ENCODE measurements at regions not wholly inside any gene's neighbourhood (a gene's known extent, or its start where the extent isn't known, plus 50 kb on each side); places are given as distances from the start of the nearest gene placed in this dataset.

- TF ChIP-seq CTCF (IDR thresholded peaks at IDR 0.05; ENCODE audit: low read depth, low read length), result no peak
- peak in 1 of 2 donors; percentile 50 for DNase-seq (ENCODE audit: low read depth in 2 of 2)
These were observed 146.9 kb downstream of the TTC32 start for GRCh38 chr2:19754907-19755306.

GRCh38 chr2:19753818-19754217 lies 148.0 kb downstream of the TTC32 start:
- no peak for TF ChIP-seq CTCF (IDR thresholded peaks at IDR 0.05; ENCODE audit: low read depth, low read length)
- DNase-seq (ENCODE audit: low read depth in 2 of 2), result no peak
- no peak overlapping the region for H3K4me3 ChIP-seq (replicated peaks in 1 of 2; ENCODE audit: low read depth in 2 of 2, low read length in 2 of 2)

More at GRCh38 chr2:19754907-19755306, 146.9 kb downstream of the TTC32 start:
- no peak overlapping the region for H3K4me3 ChIP-seq (replicated peaks in 1 of 2; ENCODE audit: low read depth in 2 of 2, low read length in 2 of 2)

GRCh38 chr2:19753314-19753713 lies 148.5 kb downstream of the TTC32 start:
- H3K4me3 ChIP-seq (replicated peaks in 1 of 2; ENCODE audit: low read depth in 2 of 2, low read length in 2 of 2), result no peak overlapping the region
- DNase-seq (ENCODE audit: low read depth in 2 of 2), result peak; percentile 23 to 43
- no peak for TF ChIP-seq CTCF (IDR thresholded peaks at IDR 0.05; ENCODE audit: low read depth, low read length)

- no peak overlapping the region for H3K4me3 ChIP-seq (replicated peaks in 1 of 2; ENCODE audit: low read depth in 2 of 2, low read length in 2 of 2)
- no peak for TF ChIP-seq CTCF (IDR thresholded peaks at IDR 0.05; ENCODE audit: low read depth, low read length)
- peak in 1 of 2 donors; percentile 40 for DNase-seq (ENCODE audit: low read depth in 2 of 2)
These were observed 149.3 kb downstream of the TTC32 start for GRCh38 chr2:19752500-19752899.

GRCh38 chr2:19751631-19752030 lies 150.2 kb downstream of the TTC32 start:
- peak in 1 of 2 donors; percentile 16 for DNase-seq (ENCODE audit: low read depth in 2 of 2)
- no peak overlapping the region for H3K4me3 ChIP-seq (replicated peaks in 1 of 2; ENCODE audit: low read depth in 2 of 2, low read length in 2 of 2)
- TF ChIP-seq CTCF (IDR thresholded peaks at IDR 0.05; ENCODE audit: low read depth, low read length), result no peak

GRCh38 chr2:19750136-19750535 lies 151.6 kb downstream of the TTC32 start:
- no peak for DNase-seq (ENCODE audit: low read depth in 2 of 2)
- H3K4me3 ChIP-seq (replicated peaks in 1 of 2; ENCODE audit: low read depth in 2 of 2, low read length in 2 of 2), result no peak overlapping the region
- no peak for TF ChIP-seq CTCF (IDR thresholded peaks at IDR 0.05; ENCODE audit: low read depth, low read length)

- no peak for DNase-seq (ENCODE audit: low read depth in 2 of 2)
- no peak for TF ChIP-seq CTCF (IDR thresholded peaks at IDR 0.05; ENCODE audit: low read depth, low read length)
- H3K4me3 ChIP-seq (replicated peaks in 1 of 2; ENCODE audit: low read depth in 2 of 2, low read length in 2 of 2), result no peak overlapping the region
These were observed 152.3 kb downstream of the TTC32 start for GRCh38 chr2:19749507-19749836.
